DMS153 (cell line): ENCODE measurements at regions not wholly inside any gene's neighbourhood (a gene's known extent, or its start where the extent isn't known, plus 50 kb on each side); places are given as distances from the start of the nearest gene placed in this dataset.
"Not testable (repeated sequence)": the region's sequence is repeated elsewhere in the genome, so short reads cannot be mapped to it uniquely, and the experiment has no call there.

Experiments used
- DNase-seq: peaks from one replicate; lab custom pipeline; 2025; lab: John Stamatoyannopoulos, UW

DNA sequence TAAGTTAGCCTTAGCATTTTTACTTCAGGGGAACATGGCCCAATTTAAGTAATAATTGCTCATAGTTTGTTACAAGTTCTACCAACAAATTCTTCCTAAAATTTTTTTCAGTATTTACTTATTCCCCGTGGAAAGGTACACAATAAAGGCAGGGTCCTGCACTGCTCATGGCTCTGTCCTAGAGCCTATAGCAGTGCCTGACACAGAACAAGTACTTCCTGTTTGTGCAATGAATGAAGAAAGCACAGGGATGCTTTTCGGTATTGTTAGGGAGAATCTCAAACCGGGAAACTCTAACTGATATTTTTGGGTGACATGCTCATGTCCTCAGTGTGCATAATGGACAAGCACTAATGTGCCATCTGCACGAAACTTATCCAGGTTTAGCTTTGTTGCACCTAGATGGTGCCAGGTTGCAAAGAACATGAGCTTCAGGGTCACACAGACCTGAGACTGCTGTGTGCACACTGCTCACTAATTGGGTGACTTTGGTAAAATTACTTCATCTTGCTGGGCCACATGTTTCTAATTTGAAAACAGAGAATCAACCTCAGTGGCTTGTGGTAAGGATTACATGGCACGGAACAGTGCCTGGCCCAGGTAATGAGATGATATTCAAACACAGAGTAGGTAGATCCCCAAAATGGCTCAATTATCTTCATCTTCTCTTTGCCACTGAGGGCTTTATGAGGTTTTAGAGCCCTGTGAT is 175.8 kb upstream of the NPY2R start:
- DNase-seq: no peak

DNA sequence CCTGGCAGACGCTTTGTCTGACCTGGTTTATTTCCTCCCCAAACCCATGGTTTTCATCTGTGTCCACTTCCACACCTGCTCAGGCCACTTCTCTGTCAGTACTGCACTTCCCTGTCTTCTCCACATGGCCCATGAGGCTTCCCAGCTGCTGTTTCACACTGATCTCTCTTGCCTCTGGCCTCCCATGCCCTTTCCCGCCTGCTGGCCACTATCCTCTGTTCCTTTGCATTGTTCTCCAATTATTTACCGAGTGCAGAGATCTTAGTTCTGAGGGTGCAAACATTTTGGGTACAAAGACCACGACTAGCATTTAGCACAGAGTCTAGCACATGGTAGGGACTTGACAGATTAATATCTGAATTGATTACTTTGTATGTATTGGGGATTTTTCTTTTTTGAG is 174.8 kb upstream of the NPY2R start:
- DNase-seq: no peak

DNA sequence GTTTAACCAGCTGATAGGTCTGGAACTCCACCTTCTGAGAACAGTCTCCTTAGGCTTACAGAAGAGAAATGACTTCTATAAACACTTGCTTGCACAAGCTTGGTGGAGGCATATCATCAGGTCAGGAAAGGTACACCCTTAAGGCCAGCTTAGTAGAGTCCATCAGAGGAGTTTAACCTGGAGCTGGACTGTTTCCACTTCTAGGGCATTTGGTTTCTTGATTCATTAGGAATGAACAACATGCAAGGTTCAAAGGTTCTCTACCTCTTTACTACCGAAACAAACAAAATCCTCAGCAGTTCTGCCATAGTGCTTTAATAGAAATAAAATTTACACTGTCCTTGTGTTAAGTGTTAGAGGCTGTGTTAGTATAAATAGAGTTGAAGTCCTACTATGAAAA is 171.4 kb upstream of the NPY2R start:
- no peak for DNase-seq

DNA sequence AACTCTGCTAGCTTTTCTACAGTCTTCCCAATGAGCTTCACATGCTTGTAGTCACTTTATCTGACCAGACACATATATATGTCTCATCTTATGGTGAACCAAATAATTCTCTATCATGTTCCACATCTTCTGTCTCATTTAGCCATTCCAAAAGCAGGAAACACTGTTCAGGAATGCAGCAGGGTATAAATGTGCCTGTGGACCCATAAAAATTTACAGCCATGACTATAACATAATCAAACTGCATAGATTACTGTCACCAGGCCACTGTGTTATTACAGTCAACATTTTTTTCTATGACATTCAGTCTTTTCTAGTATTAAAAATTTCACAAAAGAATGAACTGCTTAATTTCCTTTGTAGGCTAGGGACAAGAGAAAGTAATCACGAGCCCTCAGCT is 170.0 kb upstream of the NPY2R start:
- no peak for DNase-seq

DNA sequence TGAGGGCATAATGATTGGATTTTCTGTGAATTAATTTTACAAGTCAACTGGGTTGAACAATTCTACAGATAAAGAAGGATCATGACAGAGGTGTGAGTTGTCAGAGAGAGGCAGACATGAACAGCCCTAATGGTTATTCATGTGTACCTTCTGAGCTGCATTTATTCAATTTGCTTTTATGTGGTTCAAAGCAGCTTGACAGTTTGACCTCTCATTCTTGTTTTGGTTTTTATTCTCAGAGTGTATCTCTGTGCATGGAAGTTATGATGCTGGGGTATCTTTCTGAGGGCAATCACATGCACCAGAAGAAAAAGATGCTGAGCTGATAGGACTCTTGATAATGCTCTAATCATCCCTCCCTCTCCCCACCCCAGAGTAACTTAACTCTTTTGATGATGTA is 169.3 kb upstream of the NPY2R start:
- DNase-seq: no peak

DNA sequence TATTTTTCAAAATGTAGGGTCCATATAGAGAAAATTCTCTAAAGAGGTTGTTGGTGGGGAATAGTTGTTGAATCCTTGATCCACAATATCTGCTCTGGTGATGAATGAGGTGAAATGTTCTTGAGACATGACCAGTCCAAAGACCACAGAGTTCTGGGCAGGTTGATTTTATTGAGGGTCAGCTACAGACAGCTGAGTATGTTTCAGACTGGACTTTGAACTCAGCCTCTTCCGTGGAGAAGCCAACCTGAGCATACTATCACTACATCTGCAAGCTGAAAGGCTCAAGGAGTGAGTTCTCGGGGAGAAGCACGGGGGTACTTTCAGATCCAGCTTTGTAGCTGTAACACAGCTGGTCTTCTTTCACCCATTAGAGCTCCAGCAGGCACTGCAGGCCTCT is 168.4 kb upstream of the NPY2R start:
- no peak for DNase-seq

DNA sequence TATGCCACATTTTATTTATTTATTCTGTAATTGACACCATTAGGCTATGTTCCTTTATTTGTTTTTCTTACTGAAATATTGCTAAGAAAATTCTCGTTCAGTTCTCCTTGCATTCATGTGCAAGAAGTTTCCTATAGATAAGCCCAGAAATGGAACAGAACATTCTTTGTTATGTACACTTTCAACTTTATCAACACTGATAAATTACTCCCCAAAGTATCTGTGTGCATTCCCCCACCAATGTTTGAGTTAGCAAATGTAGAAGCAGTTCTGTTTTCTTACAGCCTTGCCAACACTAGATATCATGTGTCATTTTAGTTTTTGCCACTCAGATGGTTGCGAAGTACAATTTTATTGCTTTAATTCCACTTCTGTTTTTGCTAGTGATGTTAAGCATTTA is 166.4 kb upstream of the NPY2R start:
- DNase-seq: no peak

DNA sequence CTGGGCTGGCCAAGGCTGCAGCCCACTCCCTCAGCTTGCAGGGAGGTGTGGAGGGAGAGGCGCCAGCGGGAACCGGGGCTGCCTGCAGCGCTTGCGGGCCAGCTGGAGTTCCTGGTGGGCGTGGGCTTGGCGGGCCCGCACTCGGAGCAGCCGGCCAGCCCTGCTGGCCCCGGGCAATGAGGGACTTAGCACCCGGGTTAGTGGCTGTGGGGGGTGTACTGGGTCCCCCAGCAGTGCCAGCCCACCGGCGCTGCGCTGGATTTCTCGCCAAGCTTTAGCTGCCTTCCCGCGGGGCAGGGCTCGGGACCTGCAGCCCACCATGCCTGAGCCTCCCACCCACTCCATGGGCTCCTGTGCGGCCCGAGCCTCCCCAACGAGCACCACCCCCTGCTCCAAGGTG is 164.2 kb upstream of the NPY2R start:
- not testable (repeated sequence) for DNase-seq

DNA sequence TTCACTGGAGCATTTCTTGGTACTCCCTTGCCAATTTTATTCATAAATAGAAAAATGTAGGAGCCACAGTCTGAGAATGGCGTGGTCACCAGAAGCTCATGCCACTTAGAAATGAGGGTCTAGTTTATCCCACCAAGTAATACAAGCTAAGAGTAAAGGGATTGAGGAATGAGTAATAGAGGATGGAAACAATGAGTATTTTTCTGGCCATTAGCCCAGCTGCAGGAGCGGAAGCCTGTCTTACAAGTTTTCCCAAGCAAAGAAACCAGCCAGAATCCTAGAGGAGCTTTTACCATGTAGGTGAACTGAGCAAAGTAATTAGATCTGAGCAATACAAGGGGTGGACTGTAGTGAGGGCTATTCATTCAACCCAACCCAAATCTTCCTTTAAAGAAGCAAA is 160.7 kb upstream of the NPY2R start:
- no peak for DNase-seq

DNA sequence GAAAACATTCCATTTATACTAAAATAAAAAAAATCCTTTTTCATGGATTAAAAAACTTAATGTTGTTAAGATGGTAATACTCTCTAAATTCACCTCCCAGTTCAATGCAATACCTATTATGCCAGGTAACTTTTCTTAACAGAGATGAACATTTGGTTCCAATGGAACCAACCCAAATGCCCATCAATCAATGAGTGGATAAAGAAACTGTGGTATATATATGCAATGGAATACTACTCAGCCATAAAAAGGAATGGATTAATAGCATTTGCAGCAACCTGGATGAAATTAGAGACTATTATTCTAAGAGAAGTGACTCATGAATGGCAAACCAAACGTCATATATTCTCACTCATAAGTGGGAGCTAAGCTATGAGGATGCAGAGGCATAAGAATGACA is 154.4 kb upstream of the NPY2R start:
- not testable (repeated sequence) for DNase-seq

DNA sequence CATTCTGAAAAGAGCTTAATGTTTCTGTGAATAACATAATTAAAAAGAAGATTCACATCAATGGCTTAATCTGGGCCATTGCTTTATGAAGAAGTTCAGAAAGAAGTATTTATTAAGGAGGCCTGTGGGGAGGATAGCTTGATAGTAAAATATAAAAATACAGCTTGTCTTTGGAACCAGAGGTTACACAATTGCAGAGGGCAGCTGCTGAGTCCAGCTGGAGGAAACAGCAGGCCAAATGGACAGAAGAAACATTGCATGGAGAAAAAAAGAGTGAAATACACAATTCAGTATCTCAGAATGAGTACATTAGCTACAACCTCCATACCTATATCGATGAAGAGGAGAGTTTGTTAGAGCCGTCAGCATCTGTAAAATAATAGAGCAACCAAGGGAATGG is 148.0 kb upstream of the NPY2R start:
- DNase-seq: no peak

DNA sequence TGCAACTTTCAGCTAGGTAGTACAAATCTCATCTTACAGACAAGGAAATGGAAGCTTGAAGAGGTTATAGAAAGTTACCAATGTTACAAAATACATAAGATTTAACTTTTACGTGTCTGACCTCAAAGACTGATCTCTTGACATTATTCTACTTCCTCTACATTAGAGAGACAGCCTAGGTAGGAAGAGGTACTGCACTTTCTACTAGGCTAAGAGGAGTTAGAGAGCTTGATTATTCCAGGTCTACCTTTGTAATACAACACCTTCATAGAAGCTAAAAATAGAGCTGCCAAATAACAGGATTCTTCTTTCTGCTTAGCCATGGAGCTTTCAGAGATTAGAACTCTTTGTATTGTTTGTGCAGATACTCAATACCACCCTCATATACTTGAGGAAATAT is 147.6 kb upstream of the NPY2R start:
- no peak for DNase-seq

DNA sequence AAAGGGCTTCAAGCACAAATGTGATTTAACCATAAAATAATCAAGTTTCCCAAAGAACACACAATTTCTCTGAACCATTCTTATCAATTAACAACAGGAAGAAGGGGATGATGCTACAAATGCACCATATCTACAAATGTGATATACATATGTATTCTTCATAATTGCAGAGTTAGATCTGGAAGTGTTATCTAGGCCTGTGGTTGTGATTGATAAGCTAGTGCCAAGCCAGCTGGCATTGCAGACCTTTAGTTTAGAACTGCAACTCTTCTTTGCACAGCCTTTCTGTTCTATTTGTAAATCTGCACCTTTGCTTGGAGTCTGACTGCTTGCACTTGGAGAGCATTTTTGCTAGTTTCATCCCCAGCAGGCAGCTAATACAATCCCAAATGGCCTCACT is 145.5 kb upstream of the NPY2R start:
- no peak for DNase-seq

DNA sequence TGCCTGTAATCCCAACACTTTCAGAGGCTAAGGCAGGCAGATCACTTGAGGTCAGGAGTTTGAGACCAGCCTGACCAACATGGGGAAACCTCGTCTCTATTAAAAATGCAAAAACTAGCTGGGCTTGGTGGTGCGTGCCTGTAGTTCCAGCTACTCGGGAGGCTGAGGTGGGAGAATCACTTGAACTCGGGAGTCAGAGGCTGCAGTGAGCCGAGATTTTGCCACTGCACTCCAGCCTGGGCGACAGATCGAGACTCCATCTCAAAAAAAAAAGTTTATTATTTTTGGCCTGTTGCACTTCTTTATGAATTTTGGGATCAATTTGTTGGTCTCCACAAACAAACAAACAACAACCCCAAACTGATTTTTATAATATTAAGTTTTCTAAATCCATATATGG is 143.5 kb upstream of the NPY2R start:
- DNase-seq: not testable (repeated sequence)

DNA sequence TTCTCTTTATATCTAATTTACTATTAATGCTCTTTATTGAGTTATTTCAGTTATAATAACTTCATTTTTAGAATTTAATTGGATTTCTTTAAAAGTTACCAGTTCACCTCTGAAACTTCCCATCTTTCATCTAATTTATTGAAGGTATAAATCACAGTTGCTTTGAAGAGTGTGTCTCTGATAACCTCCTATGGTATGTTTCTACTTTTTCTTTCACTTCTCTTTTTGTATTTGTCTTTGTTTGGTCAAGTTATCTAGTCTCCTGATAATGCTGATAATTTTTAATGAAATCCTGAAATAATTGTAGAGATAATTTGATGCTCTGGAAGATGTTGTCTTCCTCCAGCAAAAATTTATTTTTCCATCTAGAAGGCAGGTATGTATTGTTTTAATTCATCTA is 141.6 kb upstream of the NPY2R start:
- no peak for DNase-seq

DNA sequence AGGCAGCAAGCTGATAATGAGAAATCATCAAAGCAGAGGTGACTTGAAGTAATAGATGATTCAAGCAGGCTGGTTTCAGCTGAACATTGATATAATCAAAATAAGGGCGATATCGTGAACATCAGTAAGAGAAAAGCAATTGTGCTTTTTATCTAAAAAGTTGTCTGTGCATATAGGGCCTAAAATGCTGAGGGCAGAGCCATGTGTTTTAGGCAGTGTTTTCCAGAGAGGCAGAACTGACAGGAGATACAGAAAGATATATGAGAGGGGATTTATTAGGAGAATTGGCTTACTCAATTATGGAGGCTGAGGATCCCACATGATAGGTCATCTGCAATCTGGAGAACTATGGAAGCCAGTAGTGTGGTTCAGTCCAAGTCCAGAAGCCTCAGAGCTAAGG is 136.5 kb upstream of the NPY2R start:
- no peak for DNase-seq

DNA sequence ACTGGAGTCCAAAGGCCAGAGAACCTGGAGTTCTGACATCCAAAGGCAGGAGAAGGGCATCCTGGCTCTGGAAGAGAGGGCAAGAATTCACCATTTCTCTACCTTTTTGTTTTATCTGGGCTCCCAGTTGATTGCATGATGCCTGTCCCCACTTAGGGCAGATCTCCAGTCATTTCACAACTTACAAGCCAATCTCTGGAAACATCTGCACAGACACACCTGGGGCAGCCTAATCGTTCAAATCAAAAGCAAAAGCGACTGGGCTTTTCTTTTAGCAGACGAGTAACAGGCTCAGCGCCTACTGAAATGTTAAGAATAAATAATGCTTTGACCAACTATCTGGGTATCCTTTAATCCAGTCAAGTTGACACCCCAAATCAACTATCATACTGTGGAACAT is 136.0 kb upstream of the NPY2R start:
- no peak for DNase-seq

DNA sequence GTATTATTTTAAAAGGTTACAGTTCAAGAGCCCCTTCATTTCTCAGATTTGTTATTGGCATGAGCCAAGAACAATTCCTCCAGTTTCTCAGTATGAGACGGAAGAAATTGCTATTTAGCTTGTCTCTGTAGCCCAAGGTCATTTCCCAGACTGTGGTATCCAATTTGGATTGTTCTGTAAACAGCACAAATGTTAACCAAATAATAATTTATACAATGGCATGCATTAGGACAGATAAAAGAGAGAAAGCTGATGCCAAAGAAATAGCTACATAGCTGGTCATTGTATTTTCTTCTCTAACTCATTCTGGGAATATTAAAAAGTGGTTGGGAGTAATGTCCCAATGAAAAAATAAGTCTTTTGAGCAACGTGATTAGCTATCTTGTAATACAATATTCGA is 134.6 kb upstream of the NPY2R start:
- DNase-seq: no peak

DNA sequence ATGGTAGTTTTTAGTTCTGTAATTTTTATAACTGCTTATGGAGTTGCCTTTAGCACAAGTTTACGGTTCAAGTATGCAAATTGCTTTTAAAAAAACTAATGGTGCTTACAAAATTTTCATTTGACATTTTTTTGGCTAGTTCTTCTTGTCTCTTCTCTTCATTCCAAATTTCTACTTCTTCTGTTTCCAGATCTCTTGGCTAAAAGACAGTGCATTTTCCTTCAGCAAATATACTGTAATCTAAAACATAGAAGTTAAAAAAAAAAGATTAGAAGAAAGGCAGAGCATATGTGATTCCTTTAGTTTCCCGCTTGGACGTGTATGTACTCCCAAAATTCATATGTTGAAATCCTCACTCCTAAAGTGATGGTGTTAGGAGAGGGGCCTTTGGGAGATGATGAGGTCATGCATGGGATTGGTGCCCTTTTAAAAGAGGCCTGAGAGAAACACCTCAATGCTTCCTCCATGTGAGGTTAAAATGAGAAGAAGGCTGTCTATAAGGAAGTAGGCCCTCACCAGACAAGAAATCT is 132.1 kb upstream of the NPY2R start:
- DNase-seq: no peak

DNA sequence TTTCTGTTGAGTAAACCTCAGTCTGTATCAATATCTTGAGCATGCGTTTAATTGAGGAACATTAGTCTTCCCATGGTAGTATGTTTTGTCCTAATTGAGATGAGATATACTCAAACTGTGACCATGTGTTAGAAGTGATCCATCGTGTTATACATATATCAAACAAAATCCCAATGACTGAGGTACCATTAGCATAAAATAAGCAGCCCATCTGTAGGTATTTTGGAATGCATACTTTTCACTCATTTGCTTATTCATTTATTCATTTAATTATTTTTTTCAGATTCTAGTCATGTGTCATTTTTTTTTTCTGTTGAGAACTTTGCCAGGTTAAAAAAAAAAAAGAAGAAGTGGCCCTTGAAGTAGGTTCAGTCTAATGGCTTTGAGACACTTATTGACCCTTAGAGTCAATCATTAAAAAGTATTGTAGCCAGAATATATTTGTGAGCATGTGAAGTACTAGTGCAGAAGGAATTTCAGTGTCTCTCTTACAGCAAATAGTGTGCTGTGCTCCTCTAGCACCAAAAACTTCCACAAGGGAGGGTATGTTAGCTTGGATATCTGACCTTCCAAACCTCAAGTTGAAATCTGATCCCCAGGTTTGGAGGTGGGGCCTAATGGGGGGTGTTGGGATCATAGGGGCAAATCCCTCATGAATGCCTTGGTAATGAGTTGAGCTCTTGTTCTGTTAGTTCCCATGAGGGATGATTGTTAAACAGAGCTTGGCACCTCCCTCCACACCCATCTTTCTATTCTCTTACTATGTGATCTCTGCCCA is 130.8 kb upstream of the NPY2R start:
- DNase-seq: no peak

DNA sequence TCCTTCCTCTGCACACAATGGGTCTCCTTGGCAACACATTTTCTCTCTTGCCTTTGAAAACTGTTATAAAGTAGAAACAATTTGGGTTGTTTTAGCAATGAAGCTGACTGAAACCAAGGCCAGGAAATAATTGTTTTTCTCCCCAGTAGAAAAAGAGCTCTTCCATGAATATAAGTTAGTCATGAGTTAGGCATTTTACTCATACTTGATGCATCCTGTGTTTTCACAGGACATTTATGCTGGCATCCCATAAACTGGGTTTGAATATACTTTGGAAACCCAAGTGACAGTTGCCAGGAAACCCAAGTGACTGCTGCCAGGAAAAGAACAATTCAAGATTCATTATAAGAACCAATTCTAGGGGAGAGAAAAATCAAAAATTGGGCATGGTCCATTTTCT is 128.6 kb upstream of the NPY2R start:
- DNase-seq: no peak

DNA sequence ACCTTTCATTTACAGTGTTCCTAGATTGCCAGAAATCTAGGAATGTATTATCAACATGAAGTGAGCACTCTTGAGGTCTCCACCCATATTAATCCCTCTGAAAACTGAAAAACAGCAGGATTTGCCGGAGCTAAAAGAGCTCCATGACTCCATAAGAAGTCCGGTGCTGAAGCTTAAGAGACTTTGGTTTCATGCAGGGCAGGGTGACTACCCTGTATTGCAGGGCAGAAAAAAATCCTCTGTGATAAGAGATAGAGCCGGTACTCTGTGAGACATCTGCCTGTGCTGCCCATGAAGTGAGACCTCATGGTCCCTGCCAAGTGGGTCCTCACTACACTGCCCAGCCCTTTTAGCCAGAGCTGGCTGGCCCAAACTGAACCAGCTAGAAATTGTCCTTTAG is 127.2 kb upstream of the NPY2R start:
- DNase-seq: no peak

DNA sequence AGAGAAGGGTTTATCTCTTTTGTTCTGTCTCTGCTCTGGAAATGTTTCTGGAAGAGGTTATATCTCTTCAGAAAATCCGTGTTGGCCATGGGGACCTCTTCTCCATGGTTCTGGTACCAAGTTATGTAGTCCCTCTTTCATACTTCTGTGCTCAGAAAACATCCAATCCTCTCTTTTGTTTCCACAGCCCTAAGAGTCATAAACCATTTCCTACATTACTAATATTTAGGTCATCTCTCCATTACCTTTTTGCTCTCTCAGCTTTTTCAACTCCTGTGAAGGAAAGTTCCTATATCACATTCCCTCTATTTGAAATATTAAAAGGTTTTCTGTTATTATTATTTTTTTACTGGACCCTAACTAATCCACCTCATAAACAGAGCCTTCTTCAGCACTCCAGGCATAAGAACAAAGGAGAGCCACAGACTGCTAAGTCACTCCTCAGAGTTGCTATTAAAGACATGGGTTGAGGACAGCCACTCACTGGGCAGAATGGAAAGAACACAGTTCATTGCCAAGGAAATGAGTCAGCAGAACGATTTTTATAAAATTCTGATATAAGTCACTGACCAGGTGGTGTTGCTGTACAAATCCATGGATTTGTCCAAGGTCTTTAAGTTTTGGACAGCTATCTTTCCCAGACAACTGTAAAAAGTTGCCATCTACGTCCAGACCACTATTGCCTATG is 122.4 kb upstream of the NPY2R start:
- DNase-seq: no peak
